Neural progenitor cell (in vitro differentiated cells): ENCODE measurements at regions not wholly inside any gene's neighbourhood (a gene's known extent, or its start where the extent isn't known, plus 50 kb on each side); places are given as distances from the start of the nearest gene placed in this dataset.

Experiments used
- EZH2 ChIP-seq: fragments of 200-600 bp; sonication (generic); IDR thresholded peaks from 2 replicates; pipeline ENCODE4 v1.6.1; 2017; ENCODE audit warnings: antibody characterized with exemption, mild to moderate bottlenecking, moderate library complexity
- EZH2phosphoT487 ChIP-seq: fragments of 200-600 bp; sonication (generic); IDR thresholded peaks from 2 replicates; pipeline ENCODE4 v1.6.1; 2017; ENCODE audit warnings: antibody characterized with exemption
- TF ChIP-seq, protein P1 (sequence below): fragments of 200-600 bp; sonication (generic); IDR thresholded peaks from 2 replicates; pipeline ENCODE4 v1.5.1; 2017; ENCODE audit warnings: antibody characterized with exemption, mild to moderate bottlenecking

DNA sequence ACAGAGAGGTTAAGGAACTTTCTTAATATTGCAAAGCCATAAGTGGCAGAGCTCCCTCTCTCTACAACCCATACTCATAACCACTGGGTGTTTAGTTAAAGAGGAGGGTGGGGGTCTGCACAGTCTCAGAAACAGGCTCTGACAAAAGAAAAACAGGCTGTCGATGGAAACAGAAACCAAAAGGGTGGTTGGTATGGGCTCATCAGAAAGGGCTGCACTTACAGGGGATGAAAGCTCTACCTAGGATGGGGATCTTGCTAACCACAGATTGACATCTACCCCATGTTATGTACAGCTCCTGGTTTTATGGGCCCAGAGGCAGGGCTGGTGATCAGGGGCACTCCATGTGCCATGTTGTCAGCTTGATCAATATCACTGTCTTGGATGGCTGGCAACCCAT is 111.4 kb downstream of the CYLD start:
- TF ChIP-seq EZH2 (no peak), EZH2phosphoT487 (no peak)
- TF ChIP-seq, protein P1, sequence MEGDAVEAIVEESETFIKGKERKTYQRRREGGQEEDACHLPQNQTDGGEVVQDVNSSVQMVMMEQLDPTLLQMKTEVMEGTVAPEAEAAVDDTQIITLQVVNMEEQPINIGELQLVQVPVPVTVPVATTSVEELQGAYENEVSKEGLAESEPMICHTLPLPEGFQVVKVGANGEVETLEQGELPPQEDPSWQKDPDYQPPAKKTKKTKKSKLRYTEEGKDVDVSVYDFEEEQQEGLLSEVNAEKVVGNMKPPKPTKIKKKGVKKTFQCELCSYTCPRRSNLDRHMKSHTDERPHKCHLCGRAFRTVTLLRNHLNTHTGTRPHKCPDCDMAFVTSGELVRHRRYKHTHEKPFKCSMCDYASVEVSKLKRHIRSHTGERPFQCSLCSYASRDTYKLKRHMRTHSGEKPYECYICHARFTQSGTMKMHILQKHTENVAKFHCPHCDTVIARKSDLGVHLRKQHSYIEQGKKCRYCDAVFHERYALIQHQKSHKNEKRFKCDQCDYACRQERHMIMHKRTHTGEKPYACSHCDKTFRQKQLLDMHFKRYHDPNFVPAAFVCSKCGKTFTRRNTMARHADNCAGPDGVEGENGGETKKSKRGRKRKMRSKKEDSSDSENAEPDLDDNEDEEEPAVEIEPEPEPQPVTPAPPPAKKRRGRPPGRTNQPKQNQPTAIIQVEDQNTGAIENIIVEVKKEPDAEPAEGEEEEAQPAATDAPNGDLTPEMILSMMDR: no peak
